Fibroblast of lung (primary cell): ENCODE measurements at regions not wholly inside any gene's neighbourhood (a gene's known extent, or its start where the extent isn't known, plus 50 kb on each side); places are given as distances from the start of the nearest gene placed in this dataset.

Source experiments
- CTCF ChIP-seq, 2 donors: IDR thresholded peaks in 1 of 2; conservative IDR thresholded peaks in 1 of 2; 1 replicate in 1 of 2; 2 replicates in 1 of 2; pipeline ENCODE4 v1.5.1; 2011 to 2012; ENCODE audit warnings: low read length in 2 of 2, control low read depth in 1 of 2, inconsistent platforms in 1 of 2, low read depth in 1 of 2, mild to moderate bottlenecking in 1 of 2
- EZH2 ChIP-seq: IDR thresholded peaks from 2 replicates; pipeline ENCODE4 v1.5.1; 2012; ENCODE audit warnings: low read length, control low read depth, mild to moderate bottlenecking; ENCODE audit errors: missing control alignments

GRCh38 chr5:109531262-109531661 is 121.5 kb upstream of the PJA2 start:
- TF ChIP-seq EZH2: no peak
- no peak for TF ChIP-seq CTCF (conservative IDR thresholded peaks at IDR 0.05 in 1 of 2, IDR thresholded peaks at IDR 0.05 in 1 of 2; ENCODE audit: low read depth in 1 of 2, low read length in 2 of 2)
